IPS DF 19.7 (cell line): ENCODE measurements at regions not wholly inside any gene's neighbourhood (a gene's known extent, or its start where the extent isn't known, plus 50 kb on each side); places are given as distances from the start of the nearest gene placed in this dataset.

ENCODE experiments used
- DNase-seq: peaks from one replicate; pipeline ENCODE4 v3.0.0-alpha.2; 2013; ENCODE audit warnings: low read depth, low spot score

DNA sequence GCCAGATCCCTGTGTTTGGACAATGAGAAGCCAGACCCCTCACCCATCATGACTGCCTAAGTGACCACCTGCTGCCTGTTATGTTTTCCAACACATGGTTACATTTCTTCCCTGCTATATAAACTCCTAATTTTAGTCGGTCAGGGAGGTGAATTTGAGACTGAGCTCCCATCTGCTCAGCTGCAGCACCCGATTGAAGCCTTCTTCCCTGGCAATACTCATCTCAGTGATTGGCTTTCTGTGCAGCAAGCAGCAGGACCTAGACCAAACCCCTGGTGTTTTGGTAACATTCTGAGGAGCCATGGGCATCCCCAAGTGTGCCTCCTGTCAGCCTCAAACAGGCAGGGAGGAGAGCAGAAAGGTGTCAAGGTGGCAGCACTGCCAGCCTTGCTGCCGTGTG, 141.2 kb downstream of the CD8B2 start:
- DNase-seq, result no peak

DNA sequence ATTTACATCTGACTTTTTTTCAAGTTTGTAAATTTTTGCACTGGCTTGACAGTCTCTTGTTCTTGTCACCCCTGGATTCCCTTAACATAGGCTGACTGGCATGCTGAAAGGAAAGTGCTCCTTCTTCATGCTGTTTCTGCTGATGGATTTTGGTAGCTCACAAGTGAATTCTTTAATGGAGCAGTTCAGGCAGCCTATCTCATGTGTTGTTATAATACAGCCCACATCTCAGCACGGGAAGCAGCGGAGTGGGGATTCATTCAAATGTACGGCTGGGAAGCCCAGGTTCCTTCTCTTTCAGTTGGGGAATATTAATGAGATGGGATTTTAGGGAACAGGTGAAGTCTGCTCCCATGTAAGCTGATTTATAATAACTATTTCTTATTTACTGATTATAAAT, 142.8 kb downstream of the CD8B2 start:
- no peak for DNase-seq

DNA sequence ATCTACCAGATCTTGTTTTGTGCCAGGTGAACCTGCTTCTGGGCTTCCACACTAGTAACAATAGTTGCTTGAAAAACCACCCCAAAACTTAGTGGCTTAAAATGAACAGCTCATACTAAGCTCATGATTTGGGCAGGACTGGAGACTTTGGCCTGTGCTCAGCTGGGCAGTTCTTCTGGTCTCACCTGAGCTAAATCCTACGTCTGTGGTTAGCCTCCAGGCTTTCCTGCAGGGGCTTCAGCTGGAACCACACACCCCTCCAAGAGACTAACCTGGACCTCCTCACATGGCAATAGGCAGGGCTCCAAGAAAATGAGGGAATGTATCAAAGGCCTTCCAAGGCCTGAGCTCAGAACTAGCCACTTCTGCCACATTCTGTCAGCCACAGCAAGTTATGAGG, 144.1 kb downstream of the CD8B2 start:
- no peak for DNase-seq

DNA sequence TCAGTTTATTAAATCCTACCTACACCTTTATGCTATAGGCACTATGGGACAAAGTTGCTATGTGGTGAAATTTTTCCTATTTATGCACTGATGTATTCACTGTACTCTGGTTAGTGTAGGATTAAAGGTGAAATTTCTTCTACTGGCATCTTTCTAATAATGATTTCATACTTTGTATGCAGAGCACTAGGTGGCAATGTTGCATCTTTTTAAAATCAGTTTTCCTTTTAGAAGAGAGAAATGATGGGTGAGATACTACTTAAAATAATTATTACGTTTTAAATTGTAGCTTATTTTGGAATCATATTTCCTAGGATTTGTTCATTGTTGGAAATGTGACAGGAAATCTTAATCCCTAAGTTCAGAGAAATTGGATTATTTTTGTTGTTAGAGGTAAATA, 150.9 kb downstream of the CD8B2 start:
- DNase-seq, result no peak

DNA sequence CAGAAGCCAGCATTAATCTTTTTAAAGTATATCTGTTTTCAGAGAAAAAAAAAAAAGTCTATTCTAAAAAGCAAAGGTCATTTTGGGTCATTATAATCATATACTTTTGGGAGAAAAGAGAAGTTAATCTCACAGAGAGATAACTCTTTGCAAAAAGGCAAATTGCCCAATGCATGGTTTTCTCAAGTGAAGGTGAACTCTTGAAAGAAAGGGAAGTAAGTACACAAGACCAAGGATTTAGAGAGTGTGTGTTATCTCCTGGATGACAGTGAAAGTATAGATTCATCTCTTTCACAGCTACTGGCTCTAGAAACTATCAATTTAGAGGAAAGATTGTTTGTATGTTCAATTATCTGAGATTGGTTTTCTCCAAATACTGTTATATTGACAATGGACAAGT, 151.4 kb downstream of the CD8B2 start:
- DNase-seq, result no peak

DNA sequence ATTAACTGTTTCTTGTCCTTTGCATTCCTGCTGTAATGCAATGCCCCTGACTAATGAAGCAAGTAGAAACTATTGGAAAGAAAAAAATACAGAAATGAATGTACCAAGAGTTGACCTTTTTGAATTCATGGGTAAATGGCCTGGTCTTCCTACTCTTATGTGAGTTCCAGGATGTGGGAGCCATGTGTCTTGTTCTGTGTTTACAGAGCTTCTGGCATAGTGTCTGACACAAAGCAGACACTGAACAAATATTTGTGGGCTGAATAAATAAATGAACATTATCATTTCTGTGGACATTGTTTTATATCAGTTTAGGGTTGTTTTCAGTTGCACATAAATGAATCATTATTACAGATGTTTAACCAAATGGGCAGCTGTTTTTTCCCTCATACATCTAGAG, 155.5 kb downstream of the CD8B2 start:
- DNase-seq, result no peak

DNA sequence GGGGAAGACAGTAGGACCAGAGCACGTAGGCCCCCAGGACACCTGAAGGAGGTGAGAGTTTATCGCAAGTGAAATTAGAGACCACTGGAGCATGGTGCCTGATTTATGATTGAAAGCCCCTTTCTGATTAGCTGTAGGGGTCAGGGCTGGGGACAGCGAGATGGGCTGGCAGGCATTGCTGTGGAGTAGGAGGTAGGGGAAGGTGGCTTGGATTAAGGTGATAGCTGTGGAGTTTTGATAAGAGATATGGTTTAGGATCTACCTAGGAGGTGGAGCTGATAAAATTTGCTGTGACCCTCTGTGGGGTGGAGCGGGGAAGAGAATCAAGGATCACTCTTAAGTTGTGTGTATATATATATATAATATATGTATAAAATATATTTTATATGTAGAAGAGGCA, 157.5 kb downstream of the CD8B2 start:
- no peak for DNase-seq

DNA sequence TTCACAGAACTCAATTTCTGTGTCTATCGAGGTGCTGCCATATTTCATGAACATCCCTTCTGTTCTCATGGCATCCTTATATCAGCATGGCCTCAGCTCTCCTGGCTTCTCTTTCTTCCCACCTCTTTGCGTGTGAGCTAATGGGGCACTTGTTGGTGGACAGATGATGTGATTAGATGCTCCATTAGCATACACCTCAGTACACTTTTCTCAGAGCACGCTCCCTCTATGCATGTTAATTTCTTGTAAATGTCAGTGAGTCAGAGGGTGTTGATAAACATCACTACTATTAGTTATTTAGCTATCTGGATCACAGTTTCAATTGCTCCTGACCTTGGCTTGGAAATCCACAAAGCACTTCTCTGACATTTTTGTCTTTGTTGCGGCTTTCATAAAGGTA, 159.4 kb downstream of the CD8B2 start:
- DNase-seq, result no peak

DNA sequence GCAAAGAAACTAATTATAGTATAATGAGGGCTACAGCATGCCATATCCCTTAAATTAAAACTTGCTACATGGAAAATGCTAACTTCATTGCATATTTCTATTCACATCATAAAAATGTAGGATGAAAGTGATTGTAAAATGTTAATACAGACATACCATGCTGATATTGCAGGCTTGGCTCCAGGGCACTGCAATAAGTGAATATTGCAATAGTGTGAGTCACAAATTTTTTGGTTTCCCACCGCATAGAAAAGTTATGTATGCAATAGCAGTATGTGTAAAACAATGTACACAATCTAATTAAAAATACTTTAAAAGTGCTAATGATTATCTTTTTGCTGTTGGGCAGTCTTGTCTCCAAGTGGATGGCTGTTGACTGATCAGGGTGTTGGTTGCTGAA, 162.1 kb downstream of the CD8B2 start:
- DNase-seq, result no peak

DNA sequence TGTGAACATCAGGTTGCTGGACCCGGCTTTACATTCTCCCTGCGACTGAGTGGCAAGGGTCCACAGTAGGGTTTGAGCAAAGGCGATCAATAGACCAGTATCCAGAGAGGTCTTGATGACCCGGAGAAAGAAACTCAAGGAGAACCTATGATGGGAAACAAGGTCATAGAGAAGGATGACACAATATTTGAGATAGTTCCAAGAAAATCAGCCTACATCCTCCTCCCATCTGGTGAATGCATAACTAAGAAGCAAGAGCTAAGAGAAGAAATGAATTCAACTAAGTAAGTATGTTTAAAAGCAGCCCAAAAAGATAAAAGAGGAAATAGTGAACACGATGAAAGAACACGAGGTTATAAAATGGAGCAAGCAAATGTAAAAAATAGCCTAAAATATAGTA, 166.3 kb downstream of the CD8B2 start:
- no peak for DNase-seq

DNA sequence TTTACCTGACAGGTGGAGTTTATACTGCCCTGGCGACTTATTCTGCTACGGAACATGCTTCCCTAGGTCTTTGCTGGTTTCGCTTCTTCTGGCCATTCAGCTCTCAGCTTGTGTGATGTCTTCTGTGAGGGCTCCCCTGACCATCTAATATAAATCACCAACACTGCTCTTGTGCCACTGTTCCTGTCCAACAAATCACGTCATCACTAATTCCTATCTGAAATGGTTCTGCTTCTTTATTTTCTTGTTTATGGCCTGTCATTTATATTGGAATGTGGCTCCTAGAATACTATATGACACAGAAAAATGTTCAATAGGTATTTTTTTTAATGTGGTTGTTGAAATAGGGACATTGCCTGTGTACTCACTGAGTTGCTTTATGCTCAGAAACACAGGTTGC, 171.5 kb downstream of the CD8B2 start:
- DNase-seq, result no peak

DNA sequence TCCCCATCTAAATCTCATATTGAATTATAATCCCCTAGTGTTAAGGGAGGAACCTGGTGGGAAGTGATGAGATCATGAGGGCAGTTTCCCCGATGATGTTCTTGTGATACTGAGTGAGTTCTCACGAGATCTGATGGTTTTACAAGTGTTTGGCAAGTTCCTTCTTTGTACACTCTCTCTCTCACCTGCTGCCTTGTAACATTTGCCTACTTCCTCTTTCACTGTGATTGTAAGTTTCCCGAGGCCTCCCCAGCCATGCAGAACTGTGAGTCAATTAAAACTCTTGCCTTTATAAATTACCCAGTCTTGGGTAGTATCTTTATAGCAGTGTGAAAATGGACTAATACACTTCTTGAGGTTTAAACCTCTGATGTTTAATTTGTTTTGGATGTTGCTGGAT, 177.5 kb downstream of the CD8B2 start:
- no peak for DNase-seq

DNA sequence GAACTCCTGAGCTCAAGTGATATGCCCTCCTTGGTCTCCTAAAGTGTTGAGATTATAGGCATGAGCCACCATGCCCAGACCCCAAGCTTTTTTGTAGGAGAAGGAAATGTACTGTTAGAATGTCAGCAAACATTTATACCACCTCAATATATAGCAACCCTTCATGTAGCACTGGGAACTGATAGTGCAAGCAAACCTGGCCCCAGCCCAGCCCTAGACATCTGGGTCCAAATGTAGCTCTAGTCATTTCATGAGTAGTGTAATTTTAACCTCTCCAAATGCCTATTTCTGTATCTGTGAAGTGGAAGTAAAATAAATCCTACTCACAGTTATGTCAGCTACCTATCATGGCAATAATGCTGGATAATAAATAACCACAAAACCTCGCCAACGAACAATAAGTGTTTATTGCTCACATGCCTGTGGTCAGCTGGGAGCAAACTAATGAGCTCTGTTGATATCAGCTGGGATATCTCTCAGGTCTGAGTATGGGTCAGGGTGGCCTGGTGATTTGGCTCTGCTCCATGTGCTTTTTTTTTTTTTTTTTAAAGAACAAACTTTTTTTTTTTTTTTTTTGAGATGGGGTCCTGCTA, 180.4 kb downstream of the CD8B2 start:
- DNase-seq, result no peak

DNA sequence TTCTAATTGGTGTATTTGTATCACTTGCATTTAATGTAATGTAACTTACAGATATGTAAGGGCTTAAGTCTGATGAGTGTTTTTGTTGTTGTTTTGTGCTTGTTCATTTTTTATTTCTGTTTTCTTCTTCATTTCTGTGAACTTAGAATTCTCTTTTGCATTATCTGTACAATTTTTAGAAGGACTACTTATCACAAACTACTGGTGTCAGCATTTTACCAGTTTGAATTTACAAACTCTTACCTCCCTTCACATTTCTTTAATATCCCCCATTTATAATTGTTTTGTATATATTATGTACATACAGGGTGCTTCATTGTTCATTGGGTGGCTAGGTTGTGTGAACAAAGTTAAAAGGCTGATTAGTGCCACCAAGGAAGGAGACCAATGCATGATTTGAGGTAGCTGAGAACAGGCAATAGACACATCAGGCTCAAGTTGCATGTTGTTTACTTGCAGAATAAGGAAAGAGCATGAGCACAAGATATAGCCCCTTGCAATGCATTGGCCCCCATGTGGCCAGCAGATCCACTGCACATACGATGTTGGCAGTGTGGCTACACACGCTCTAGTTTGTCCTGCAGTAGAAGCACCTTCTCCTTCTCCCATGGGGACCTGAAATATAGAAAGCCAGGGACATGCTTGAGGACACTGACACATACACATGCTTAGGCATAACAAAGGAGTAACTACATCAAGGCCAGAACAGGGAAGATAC, 198.2 kb downstream of the CD8B2 start:
- DNase-seq, result no peak

DNA sequence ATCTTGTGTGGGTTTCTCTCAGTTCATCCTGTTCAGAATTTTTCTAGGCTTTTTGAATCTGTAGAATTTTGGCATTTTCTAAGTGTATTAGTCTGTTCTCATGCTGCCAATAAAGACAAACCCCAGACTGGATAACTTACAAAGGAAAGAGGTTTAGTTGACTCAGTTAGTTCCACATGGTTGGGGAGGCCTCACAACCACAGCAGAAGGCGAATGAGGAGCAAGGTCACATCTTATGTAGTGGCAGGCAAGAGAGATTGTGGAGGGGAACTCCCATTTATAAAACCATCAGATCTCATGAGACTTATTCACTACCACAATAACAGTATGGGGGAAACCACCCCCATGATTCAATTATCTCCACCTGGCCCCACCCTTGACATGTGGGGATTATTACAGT, 199.2 kb downstream of the ST6GAL2 start:
- no peak for DNase-seq

DNA sequence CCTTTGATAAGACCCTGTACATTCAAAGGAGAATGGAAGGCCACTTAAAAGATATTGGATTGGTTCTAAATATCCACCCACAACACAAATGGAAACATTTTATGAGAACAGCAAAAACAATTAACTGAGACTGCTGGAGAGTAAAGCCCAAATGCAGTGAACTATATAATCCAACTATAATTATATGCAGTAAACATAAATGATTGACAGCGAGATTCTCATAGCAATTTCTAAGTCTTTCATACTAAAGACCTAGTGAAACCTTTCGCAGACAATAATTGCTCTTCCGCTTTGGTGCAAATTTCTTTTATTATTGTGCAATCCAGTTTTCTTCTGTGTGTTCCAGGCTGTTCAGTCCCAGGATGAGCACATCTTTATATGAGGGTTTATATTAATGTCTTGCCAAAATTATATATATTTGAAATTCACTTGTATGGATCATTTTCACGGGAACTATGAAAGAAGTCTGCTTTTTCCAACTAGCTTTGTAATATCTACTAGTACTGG, 190.9 kb downstream of the ST6GAL2 start:
- DNase-seq, result no peak

DNA sequence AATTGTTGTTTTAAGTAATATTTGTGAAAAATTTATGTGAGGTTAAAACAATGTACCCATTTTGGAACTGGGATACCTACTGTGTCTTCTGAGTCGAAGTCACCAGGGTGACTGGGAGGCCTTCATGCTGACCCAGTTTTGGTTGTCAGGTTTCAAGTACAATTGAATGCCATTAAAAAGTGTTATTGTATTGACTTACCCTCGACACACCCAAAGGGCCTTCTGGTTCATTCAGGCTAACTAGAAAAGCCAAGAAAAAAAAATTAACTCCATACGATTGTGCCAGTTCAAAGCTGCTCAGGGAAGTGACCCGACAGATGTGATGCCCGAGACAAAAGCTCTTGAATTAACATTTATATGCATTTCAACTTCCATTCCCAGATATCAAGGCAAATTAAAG, 190.0 kb downstream of the ST6GAL2 start:
- no peak for DNase-seq

DNA sequence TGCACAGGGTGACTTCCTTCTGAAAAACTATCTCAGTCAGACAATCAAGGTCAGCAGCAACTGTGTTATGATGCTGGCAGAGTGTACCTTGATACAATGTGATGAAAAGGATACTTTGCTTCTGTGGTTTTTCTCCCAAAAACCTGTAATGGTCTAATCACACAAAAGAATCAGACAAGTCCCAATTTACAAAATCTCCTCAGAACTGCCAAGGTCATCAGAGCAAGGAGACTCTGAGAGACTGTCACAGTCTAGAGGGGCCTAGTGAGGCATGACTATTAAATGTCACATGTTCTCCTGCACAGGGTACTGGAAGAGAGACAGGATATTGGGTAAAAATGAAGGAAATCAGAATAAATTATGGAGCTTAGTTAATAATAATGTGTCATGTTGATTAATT, 185.4 kb downstream of the ST6GAL2 start:
- DNase-seq, result no peak

DNA sequence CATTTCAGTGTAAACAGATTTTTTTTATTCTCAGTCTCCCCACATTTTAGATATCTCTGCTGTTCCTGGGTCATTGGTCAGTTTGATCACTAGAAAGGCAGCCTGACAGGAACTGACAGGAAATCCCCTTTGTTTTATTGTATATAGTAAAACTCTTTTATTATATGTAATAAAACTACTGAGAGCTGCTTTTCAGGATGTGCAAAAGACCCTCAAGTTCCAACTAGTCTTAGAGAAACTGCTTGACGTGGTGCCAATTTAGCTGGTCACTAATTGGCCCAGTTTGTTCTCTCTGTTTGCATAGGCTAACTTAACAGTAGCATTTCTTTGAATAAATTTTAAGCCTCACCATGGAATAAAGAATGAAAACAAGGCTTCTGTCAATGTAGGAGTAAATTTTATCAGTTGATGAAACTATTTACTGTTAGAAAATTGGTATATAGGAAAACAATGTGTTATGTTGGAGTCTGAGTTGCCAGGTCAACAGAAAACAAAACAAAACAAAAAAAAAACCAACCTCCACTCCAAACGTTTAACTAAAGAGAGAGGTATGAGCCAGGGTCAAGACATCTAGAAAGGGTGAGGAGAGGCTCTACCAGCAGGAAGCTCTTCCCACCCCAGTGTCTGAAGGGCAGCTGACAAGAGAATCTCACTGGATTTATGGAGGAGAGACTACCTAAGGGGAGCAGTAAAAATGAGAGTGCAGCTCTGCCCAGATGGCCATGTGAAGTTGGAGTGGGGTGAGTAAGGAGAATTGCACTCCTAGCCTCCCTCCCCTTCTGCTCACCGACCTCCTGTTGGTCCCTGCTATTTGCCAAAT, 184.6 kb downstream of the ST6GAL2 start:
- no peak for DNase-seq

DNA sequence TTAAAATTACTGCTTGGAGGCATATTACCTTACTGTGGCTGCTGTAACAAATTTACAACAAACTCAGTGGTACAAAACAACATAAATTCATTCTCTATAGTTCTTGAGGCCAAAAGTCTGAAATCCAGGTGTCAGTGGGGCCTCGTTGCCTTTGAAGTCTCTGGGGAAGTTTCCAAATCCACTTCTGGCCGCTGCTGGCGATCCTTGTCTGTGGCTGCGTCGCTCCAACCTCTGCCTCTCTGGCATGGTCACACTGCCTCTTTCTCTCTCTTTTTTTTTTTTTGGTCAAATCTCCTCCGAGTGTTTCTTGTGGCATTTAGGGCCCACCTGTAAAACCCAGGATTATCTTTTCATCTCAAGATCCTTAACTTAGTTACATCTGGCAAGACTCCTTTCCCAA, 182.8 kb downstream of the ST6GAL2 start:
- DNase-seq, result no peak

DNA sequence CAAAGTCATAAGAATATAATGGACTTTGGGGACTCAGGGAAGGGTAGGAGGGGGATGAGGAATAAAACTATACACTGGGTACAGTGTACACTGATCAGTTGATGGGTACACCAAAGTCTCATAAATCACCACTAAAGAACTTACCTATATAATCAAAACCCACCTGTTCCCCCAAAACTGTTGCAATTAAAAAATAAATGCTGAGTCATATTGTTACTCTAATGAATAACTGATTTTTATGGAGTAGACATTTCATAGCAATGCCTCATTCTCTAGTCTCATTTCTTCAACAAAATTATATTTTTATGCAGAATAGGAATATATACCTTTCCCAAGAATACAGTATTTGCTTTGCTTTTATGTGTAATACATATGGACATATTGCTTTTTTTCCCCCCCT, 181.2 kb downstream of the ST6GAL2 start:
- DNase-seq, result no peak

DNA sequence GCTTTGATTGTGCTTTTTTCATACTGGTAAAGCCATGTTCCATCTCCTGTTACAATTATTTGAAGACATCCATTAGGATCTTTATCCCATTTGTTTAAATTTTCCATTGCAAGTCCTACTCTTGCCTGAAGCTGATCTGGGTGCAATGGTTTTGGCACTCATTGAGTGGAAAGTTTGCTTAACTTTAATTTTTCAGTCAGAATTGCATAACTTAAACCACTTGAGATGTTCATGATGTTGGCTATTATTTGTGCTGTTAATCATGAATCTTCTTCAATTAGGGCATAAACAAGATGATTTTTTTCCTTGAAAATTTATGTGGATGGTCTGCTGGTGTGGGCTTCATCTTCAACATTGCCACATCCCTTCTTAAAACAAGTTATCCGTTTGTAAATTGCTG, 180.1 kb downstream of the ST6GAL2 start:
- DNase-seq, result no peak

DNA sequence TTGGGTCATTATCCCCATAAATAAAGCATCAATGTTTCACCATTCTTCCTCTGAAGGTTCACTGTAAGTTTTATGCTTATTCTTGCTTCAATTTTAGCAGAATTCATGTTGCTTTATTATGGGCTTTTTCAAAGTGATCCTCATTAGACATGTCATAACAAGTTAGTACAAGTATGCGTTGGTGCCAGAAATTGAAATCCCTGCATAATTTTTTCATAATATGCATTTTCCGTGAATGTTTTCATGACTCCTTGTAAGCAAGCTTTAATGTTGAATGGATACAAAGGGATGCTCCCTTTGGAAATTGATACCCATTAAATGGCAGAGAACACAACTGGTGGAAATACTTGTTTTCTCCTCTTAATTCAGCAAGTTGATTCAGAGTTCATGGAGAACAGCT, 179.7 kb downstream of the ST6GAL2 start:
- DNase-seq, result no peak
